Femur (tissue), 1 donor: ENCODE measurements at regions not wholly inside any gene's neighbourhood (a gene's known extent, or its start where the extent isn't known, plus 50 kb on each side); places are given as distances from the start of the nearest gene placed in this dataset.

Experiments
- DNase-seq: peaks from one replicate; pipeline ENCODE4 v3.0.0-alpha.2; 2017

- peak; percentile 37 for DNase-seq
Measured at GRCh38 chr13:99125326-99125915, 75.2 kb upstream of the UBAC2 start.

GRCh38 chr13:99126821-99127220 is 73.8 kb upstream of the UBAC2 start:
- no peak for DNase-seq

- DNase-seq: no peak
Measured at GRCh38 chr13:99129050-99129449, 71.6 kb upstream of the UBAC2 start.

- no peak for DNase-seq
Measured at GRCh38 chr13:99129951-99130350, 70.7 kb upstream of the UBAC2 start.

- no peak for DNase-seq
Measured at GRCh38 chr13:99131410-99131809, 69.2 kb upstream of the UBAC2 start.

GRCh38 chr13:99132295-99132835 is 68.3 kb upstream of the UBAC2 start:
- DNase-seq: no peak

- no peak for DNase-seq
Measured at GRCh38 chr13:99133230-99133629, 67.4 kb upstream of the UBAC2 start.

- no peak for DNase-seq
Measured at GRCh38 chr13:99133848-99134247, 66.8 kb upstream of the UBAC2 start.

- DNase-seq: no peak
Measured at GRCh38 chr13:99135591-99135990, 65.1 kb upstream of the UBAC2 start.

- DNase-seq: no peak
Measured at GRCh38 chr13:99136427-99136954, 64.2 kb upstream of the UBAC2 start.

- DNase-seq: no peak
Measured at GRCh38 chr13:99140831-99141230, 59.8 kb upstream of the UBAC2 start.

GRCh38 chr13:99143904-99144303 is 56.8 kb upstream of the UBAC2 start:
- DNase-seq: no peak

- no peak for DNase-seq
Measured at GRCh38 chr13:99144306-99144705, 56.3 kb upstream of the UBAC2 start.

GRCh38 chr13:99145461-99145860 is 55.2 kb upstream of the UBAC2 start:
- no peak for DNase-seq

- no peak for DNase-seq
Measured at GRCh38 chr13:99150575-99151361, 49.9 kb upstream of the UBAC2 start.
